ENCODE measurements at regions not wholly inside any gene's neighbourhood (a gene's known extent, or its start where the extent isn't known, plus 50 kb on each side); places are given as distances from the start of the nearest gene placed in this dataset.

- dilution Hi-C loops (cut with MboI; ENCODE audit: extremely low pct_ligation_motif_present, low sequenced_read_pairs): no loop called here
- H3K9me1 ChIP-seq (ENCODE audit: control insufficient read depth, extremely low read depth, insufficient read depth, low read length): no peaks in the 10 kb centered on the region
- H3K4me2 ChIP-seq (ENCODE audit: control insufficient read depth, extremely low read depth, insufficient read depth, low read depth, low read length): no peak overlapping the region
- no peak overlapping the region for H3K27ac ChIP-seq (ENCODE audit: control insufficient read depth, insufficient read depth, low read length)
- no peaks in the 10 kb centered on the region for H3K36me3 ChIP-seq (ENCODE audit: control insufficient read depth in 2 of 2, extremely low read depth in 1 of 2, insufficient read depth in 2 of 2, low read length in 2 of 2)
- DNase-seq (ENCODE audit: low read depth, low spot score): no peak
- no peaks in the 10 kb centered on the region for H3K9me3 ChIP-seq (ENCODE audit: control insufficient read depth, low read depth, low read length)
- H3K4me1 ChIP-seq (ENCODE audit: control insufficient read depth, extremely low read depth, insufficient read depth, low read length): no peaks in the 10 kb centered on the region
- no peaks in the 10 kb centered on the region for H3K79me2 ChIP-seq (ENCODE audit: control insufficient read depth, insufficient read depth, low read length)
- no peaks in the 10 kb centered on the region for H3K27me3 ChIP-seq (ENCODE audit: control insufficient read depth, extremely low read depth, insufficient read depth, low read length)
- H3K4me3 ChIP-seq (ENCODE audit: control insufficient read depth in 2 of 3, extremely low read depth in 1 of 3, insufficient read depth in 2 of 3, low read depth in 1 of 3, low read length in 3 of 3): no peak overlapping the region
- no peak for TF ChIP-seq EZH2 (IDR thresholded peaks at IDR 0.05; ENCODE audit: low read length)
- TF ChIP-seq CTCF (optimal IDR thresholded peaks at IDR 0.05 in 1 of 3, IDR thresholded peaks at IDR 0.05 in 1 of 3, conservative IDR thresholded peaks at IDR 0.05 in 1 of 3; ENCODE audit: extremely low read depth in 1 of 3, insufficient read depth in 2 of 3, low read length in 3 of 3): no peak
- H3K9ac ChIP-seq (ENCODE audit: control insufficient read depth, extremely low read depth, insufficient read depth, low read length): no peak overlapping the region
- H2AFZ ChIP-seq (ENCODE audit: control insufficient read depth, low read length): no peak overlapping the region
- no peak for FAIRE-seq
- no peaks in the 10 kb centered on the region for H4K20me1 ChIP-seq (ENCODE audit: control insufficient read depth, extremely low read depth, insufficient read depth, low read length)
These were observed 784.9 kb upstream of the GHITM start for GRCh38 chr10:83354456-83354855.

DNA sequence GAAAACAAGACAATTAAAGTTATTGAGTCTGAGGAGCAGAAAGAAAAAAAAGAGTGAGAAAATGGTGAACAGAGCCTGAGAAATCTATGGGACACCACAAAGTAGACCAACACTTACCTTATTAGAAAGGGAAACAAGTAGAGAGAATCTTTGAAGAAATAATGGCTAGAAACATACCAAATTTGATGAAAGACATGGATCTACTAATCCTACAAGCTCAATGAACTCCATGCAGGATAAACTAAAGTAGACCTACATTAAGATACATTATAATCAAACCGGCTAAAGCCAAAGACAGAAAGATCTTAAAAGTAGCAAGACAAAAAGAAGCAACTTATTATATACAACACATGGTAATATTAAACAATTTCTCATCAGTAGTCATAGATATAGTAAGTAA is 782.3 kb upstream of the GHITM start:
- no peaks in the 10 kb centered on the region for H3K9me1 ChIP-seq (ENCODE audit: control insufficient read depth, extremely low read depth, insufficient read depth, low read length)
- no peak for TF ChIP-seq CTCF (optimal IDR thresholded peaks at IDR 0.05 in 1 of 3, IDR thresholded peaks at IDR 0.05 in 1 of 3, conservative IDR thresholded peaks at IDR 0.05 in 1 of 3; ENCODE audit: extremely low read depth in 1 of 3, insufficient read depth in 2 of 3, low read length in 3 of 3)
- no peaks in the 10 kb centered on the region for H3K36me3 ChIP-seq (ENCODE audit: control insufficient read depth in 2 of 2, extremely low read depth in 1 of 2, insufficient read depth in 2 of 2, low read length in 2 of 2)
- no peaks in the 10 kb centered on the region for H3K9me3 ChIP-seq (ENCODE audit: control insufficient read depth, low read depth, low read length)
- DNase-seq (ENCODE audit: low read depth, low spot score) (no peak), FAIRE-seq (no peak)
- H3K4me2 ChIP-seq (ENCODE audit: control insufficient read depth, extremely low read depth, insufficient read depth, low read depth, low read length): no peak overlapping the region
- no peak overlapping the region for H2AFZ ChIP-seq (ENCODE audit: control insufficient read depth, low read length)
- H3K27me3 ChIP-seq (ENCODE audit: control insufficient read depth, extremely low read depth, insufficient read depth, low read length): no peaks in the 10 kb centered on the region
- no peaks in the 10 kb centered on the region for H3K4me1 ChIP-seq (ENCODE audit: control insufficient read depth, extremely low read depth, insufficient read depth, low read length)
- H3K27ac ChIP-seq (ENCODE audit: control insufficient read depth, insufficient read depth, low read length): no peak overlapping the region
- H4K20me1 ChIP-seq (ENCODE audit: control insufficient read depth, extremely low read depth, insufficient read depth, low read length): no peaks in the 10 kb centered on the region
- no peaks in the 10 kb centered on the region for H3K79me2 ChIP-seq (ENCODE audit: control insufficient read depth, insufficient read depth, low read length)
- dilution Hi-C loops (cut with MboI; ENCODE audit: extremely low pct_ligation_motif_present, low sequenced_read_pairs): no loop called here
- no peak overlapping the region for H3K9ac ChIP-seq (ENCODE audit: control insufficient read depth, extremely low read depth, insufficient read depth, low read length)
- no peak overlapping the region for H3K4me3 ChIP-seq (ENCODE audit: control insufficient read depth in 2 of 3, extremely low read depth in 1 of 3, insufficient read depth in 2 of 3, low read depth in 1 of 3, low read length in 3 of 3)

Data from keratinocyte (primary cell).